WI38 (cell line): ENCODE measurements at regions not wholly inside any gene's neighbourhood (a gene's known extent, or its start where the extent isn't known, plus 50 kb on each side); places are given as distances from the start of the nearest gene placed in this dataset.

Source experiments
- H3K4me3 ChIP-seq: 2 replicates; pipeline ENCODE4 v1.5.1; 2011; ENCODE audit warnings: low read depth, mild to moderate bottlenecking, control low read depth, low read length
- TF ChIP-seq, protein P1 (sequence below): IDR thresholded peaks from 2 replicates; pipeline ENCODE4 v1.5.1; 2012; ENCODE audit warnings: low read depth, mild to moderate bottlenecking, control low read depth, low read length

DNA sequence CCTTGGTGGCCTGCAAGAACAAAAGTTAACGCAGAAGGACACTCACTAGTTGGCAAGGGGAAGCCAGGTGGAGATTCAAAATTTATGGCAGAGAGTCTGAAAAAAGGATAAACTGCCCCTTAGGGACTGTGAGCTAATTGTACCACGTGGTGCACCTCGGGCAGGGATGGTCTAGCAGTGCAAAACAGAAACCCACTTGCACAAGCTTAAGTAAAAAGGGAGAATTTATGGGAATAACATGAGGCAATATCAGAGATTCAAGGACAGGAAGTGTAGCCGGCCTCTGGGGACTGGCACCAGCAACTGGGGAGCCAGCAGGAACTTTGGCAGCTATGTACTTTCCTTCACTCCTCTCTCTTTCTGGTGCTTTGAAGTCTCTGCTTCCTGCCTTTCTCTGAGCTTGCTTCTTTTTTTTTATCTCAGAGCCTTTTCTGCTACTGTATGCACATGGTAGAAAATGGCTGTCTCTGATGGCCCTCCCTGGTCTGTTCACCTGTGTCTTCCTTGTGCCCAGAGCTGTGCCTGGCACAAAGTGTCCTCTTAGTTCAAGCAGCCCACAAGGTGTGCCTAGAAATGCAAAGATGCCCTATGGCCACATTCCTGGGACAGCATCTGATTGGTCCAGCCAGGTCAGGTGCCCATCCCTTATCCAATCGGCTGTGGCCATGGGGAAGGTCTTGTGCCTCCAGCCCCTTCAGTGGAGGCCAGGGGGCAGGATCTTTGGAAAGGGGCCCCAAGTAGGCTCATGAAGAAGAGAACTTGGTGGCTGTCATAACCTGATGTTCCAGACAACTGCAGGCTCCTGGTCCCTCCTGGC lies 114.8 kb upstream of the ATP6AP2 start:
- TF ChIP-seq, protein P1, sequence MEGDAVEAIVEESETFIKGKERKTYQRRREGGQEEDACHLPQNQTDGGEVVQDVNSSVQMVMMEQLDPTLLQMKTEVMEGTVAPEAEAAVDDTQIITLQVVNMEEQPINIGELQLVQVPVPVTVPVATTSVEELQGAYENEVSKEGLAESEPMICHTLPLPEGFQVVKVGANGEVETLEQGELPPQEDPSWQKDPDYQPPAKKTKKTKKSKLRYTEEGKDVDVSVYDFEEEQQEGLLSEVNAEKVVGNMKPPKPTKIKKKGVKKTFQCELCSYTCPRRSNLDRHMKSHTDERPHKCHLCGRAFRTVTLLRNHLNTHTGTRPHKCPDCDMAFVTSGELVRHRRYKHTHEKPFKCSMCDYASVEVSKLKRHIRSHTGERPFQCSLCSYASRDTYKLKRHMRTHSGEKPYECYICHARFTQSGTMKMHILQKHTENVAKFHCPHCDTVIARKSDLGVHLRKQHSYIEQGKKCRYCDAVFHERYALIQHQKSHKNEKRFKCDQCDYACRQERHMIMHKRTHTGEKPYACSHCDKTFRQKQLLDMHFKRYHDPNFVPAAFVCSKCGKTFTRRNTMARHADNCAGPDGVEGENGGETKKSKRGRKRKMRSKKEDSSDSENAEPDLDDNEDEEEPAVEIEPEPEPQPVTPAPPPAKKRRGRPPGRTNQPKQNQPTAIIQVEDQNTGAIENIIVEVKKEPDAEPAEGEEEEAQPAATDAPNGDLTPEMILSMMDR = no peak
- no peak overlapping the region for H3K4me3 ChIP-seq

DNA sequence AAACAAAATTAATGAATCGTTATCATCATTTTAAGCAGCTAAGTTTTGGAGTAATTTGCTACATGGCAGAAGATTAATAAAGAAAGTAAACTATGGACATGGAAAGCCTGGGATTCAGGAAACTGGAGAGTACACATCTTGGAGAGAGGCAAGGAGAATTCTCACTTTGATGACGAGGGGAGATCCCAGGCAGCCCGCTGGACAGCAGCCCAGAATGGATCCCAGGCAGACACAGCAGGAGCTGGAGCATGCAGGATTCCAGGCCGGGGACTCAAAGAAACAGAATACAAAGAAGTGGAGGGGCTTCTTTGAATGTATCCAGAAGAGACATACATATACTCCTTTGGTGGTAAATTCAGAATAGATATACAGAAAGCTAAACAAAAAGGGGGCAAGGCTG lies 118.0 kb upstream of the ATP6AP2 start:
- H3K4me3 ChIP-seq = no peak overlapping the region
- TF ChIP-seq, protein P1 = no peak

DNA sequence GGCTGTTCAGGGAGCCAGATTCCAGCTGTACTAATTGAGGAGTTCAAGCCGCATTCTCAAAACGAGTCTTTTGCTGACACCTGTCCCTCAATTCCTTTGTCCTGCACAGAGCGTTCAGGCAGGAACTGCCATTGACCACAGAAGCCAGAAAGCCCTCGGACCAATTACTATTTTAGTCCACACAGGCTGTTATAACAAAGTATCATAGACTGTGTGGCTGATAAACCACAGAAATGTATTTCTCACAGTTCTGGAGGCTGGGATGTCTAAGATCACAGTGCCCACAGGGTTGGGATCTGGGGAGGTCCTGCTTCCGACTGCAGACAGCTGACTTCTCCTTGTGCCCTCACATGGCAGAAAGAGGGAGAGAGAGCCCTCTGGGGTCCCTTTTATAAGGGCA lies 119.8 kb upstream of the ATP6AP2 start:
- H3K4me3 ChIP-seq = no peak overlapping the region
- TF ChIP-seq, protein P1 = no peak

DNA sequence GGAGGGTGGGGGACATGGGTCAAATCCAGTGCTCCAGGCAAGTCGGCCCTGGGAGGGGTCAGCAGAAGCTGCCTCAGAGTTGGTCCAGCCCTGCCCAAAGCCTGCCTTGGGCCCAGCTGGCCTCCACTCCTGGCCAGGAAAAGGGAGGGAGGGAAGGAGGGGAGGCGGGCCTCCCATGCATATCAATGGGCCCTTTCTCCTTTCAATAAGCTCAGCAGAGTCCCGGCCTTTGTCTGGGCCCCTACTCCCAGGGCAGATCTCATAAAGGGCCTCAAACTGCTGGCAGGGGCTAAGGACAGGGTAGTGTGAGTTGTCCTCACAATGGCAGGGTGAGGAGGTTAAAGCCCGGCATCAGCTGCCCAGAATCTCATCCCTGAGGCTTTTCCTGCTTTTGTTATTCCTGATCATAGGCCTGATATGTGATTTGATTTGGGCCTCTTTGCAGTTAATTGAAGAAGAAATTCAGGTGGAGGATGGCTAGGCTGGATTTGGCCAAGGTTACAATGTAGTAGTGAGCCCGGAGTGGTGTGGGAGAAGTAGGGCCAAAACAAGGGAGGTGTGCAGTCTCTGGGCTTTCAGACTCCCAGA lies 121.1 kb upstream of the ATP6AP2 start:
- no peak overlapping the region for H3K4me3 ChIP-seq
- TF ChIP-seq, protein P1 = no peak

DNA sequence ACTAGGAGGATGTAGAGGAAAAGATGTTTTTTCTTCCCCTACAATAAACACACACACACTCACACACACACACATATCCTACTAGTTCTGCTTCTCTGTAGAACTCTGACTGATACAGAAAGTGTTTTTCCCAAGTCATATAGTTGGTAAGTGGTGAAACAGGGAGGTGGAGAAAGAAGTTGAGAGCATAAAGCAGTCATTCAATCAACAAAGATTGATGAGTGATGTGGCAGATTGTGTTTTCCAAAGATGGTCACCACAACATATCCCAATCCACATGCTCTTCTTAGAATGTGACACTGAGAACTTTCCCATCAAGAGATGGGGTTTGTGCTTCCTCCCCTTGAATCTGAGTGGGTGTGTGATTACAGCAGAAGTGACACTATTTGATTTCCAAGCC lies 123.4 kb upstream of the ATP6AP2 start:
- TF ChIP-seq, protein P1 = no peak
- H3K4me3 ChIP-seq = no peak overlapping the region

DNA sequence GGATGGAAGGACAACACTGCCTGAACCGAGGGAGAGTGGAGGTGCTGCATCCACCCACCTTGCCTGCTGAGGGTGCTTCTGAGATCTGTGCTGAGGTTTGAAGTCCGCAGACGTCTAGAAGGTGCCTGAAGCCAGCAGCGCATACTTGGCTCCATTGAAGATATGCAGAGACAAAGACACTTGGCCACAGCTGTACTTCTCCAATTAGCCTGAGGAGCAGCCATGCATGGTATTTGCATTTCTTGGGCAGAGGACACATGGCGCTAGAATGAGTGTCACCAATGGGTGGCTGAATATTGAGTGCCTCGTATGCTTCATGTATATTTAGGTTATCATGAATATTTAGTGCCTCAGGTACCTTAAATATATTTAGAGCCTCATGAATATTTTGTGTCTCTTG lies 128.7 kb upstream of the ATP6AP2 start:
- TF ChIP-seq, protein P1 = no peak
- no peak overlapping the region for H3K4me3 ChIP-seq

DNA sequence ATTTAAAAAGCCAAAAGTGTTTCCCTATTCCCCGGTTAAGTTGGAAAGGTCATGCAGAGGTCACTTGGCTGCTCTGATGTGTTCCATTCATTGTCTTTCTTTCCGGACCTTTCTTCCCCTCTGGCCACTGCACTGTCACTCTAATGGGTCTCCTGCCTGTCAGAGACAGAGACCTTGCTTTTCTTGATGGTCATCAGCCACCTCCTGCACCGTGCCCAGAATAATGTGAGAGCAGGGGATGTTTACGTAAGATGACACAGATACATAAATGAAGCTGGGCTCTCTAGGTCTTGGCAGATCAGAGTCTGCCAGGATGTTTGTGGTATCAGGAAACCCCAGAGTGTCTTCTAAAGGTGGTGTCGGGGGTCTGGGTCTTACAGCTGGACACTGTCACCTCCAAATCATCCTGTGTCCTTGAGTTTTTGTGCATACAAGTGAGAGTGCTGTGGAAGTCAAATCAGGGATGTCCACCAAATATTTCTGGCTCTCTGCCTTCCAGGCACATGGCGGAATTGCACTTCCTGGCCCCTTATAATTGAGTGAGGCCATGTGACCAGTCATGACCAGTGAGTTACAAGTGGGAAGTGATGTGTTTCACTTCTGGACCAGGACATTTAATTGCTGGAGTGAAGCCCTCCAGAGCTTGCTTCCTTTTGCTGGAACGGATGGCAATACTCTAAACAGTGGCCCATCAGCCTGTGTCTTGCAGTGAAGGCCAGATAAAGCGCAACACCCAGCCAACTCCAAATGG lies 130.6 kb upstream of the ATP6AP2 start:
- TF ChIP-seq, protein P1 = no peak
- H3K4me3 ChIP-seq = no peak overlapping the region
